GM18498 (cell line): ENCODE measurements at regions not wholly inside any gene's neighbourhood (a gene's known extent, or its start where the extent isn't known, plus 50 kb on each side); places are given as distances from the start of the nearest gene placed in this dataset.
"Not testable (repeated sequence)": the region's sequence is repeated elsewhere in the genome, so short reads cannot be mapped to it uniquely, and the experiment has no call there.

Experiments
- ATAC-seq: cut with Tn5 transposase; IDR thresholded peaks from one replicate; pipeline ENCODE4 v1.9.1; 2021; ENCODE audit warnings: mild to moderate bottlenecking, moderate library complexity; ENCODE audit not compliant: unreplicated experiment

DNA sequence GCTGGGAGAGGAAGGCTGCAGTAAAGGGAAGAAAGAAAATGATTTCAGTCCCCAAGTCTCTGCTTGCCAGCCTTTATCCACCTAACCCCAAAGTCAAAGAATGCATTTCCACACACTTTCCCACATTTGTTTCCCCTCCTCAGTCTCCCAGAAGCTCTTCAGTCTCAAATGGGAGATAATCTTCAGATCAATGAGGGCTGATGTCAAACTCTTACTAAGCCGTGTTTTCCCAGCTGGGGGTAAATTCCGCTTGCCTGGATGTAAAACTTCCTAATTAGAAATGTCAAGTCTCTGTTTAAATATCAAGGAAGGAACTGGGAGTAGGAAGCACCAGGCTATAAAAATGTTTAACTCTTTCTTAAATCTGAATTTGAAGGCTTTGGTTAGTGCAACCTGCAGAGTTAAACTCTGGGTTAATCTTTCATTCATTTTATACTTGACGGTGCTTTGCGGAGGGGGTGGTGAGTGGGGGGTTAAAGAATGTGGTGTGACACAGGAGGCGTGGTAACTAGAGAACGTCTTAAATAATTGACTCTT, 601.4 kb upstream of the ACTRT1 start:
- ATAC-seq = no peak

DNA sequence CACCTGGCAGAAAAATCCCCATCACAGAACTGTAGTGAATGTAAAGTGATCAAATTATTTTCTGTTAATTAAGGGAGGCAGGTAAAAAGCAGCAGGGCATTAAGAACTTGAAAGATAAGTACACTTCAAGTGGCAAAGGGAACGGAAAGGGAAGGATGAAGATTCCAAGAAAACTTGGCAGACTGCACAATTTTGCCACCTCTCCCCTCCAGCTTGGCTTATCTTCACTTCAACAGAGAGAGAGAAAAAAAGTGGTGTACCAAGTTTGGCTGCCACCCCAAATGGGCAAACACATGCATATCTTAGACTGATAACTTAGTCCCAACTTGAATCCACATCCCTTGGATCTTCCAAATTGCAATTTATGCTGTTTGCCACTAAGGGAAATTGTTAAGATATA, 598.1 kb upstream of the ACTRT1 start:
- ATAC-seq = no peak

DNA sequence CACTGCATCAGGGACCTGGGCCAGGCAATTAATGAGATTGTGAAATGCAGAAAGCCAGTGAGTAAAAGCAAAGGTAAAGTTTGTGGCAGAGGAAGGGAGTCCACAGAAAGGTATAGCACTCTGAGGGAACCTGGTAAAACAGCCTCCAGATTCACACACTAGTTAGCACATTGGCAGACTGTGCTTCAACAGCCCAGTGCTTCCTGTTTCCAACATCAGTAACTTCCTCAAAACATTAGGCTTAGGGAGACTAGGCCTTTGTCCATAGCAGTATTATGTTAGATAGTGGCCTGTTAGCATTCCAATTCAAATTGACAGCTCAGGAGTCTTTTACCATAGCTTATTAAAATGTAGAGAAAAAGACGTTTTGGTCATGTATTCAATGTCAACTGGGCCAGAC, 582.6 kb upstream of the ACTRT1 start:
- ATAC-seq = no peak

DNA sequence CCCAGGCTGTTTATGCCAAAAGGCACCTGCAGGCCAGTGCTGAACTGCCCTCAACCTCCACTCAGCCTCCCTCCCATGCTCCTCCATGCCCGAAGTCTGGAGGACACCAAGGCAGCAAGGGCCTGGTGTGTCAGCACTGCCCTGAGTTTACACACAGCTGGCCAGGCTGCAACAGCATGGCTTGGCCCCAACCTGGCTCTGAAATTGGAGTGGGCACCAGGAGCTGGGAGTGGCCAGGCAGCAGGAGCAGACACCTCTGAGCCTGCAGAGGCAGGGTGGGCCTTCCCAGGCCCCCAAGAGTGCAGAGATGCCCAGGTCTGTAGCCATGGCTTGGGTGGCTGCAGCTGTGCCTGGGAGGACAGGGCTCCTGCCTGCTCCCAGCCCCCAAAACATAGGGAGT, 571.2 kb upstream of the ACTRT1 start:
- no peak for ATAC-seq

DNA sequence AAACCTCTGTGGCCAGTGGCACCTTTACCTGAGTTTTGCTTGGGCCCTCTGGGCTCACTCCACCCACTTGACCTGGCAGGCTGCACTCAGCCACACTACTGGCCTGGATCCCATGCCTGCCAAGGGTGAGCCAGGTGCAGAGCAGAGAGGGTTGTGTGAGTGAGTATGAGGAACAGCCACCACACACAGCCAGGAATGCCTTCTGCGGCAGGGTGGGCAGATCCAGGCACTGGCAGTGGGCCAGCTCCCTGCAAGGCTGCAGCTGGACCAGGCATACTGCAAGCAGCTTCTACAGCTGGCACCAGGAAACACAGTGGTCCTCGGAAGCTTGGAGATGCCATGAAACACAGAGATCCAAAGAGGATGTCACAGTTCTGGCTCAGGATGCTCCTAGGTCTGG, 570.1 kb upstream of the ACTRT1 start:
- ATAC-seq = no peak

DNA sequence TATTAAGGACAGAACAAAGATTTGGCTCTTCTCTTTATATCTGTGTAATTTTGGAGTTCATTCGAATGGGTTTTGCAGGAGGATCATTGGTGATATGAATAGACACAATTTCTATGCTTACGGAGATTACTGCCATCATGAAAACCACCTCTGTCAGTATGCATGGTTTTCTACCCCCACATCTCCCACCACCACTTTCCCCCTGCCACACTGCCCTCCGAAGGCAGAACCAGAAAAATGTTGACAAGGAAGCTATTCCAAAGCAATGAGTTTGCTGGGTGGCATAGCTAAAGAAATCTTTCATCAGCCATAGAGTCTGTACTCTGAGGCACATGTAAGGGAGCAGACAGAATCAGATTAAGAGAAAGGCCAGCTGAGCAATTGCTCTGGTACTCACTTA, 567.3 kb upstream of the ACTRT1 start:
- no peak for ATAC-seq

DNA sequence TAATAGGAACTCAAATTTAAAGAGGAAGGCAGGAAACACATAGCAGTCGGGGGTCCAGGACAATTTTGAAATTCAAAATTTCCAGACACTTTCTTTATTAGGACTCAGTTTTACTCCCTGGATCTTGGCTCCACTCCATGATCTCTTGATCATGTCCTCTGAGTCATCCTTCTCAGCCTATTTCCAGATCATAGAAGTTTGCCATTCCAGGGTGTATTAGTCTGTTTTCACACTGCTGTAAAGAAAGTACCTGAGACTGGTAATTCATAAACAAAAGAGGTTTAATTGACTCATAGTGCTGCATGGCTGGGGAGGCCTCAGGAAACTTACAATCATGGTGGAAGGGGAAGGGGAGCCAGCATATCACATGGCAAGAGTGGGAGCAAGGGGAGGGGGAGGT, 564.7 kb upstream of the ACTRT1 start:
- ATAC-seq = no peak

DNA sequence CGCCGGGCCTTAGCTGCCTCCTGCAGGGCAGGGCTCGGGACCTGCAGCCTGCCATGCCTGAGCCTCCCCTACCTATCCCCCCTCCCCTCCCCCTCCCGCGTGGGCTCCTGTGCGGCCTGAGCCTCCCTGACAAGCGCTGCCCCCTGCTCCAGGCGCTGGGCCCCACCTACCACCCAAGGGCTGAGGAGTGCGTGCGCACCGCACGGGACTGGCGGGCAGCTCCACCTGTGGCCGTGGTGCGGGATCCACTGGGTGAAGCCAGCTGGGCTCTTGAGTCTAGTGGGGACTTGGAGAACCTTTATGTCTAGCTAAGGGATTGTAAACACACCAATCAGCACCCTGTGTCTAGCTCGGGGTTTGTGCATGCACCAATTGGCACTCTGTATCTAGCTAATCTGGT, 554.6 kb upstream of the ACTRT1 start:
- not testable (repeated sequence) for ATAC-seq

DNA sequence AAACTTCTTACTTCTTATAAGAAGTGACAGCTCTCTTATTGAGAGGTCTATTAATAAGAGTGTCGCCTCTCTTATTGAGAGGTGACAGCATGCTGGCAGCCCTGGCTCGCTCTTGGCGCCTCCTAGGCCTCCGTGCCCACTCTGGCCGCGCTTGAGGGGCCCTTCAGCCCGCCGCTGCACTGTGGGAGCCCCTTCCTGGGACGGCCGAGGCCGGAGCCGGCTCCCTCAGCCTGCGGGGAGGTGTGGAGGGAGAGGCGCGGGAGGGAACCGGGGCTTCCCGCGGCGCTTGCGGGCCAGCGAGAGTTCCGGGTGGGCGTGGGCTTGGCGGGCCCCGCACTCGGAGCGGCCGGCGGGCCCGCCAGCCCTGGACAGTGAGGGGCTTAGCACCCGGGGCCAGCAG, 554.2 kb upstream of the ACTRT1 start:
- ATAC-seq = not testable (repeated sequence)

DNA sequence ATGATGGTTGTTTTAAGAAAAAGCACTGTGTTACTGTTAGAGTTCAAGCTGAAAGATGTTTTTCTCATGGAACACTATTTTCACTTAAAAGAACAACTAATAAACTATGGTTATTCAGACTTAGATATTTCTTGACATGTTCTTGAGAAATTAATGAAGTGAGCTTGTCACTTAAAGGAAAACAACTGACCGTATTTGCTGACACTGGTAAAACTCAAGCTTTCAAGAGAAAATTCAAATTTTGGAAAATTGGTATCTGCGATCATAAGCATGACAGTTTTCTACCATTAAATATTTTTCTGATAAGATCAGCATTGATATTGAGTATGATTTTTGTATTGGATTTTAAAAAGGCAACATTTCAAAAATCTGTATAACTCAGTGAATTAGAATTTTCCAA, 549.5 kb upstream of the ACTRT1 start:
- no peak for ATAC-seq

DNA sequence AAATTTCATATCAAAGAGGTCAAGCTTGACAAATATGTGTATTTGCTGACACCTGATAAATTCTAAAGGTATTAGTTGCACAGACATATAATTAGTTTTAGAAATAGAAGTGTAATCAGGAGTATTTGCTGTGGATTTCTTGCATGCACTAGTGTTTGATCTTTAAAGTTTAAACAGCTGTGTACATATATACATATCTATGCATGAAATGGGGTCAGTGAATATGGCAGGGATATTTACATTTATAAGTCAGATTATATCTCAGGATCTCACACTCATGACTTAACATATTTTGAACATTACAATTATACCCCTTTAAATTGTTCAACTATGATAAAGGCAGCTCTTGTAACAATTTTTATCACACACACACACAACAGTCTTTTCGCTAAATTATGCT, 547.4 kb upstream of the ACTRT1 start:
- ATAC-seq = no peak

DNA sequence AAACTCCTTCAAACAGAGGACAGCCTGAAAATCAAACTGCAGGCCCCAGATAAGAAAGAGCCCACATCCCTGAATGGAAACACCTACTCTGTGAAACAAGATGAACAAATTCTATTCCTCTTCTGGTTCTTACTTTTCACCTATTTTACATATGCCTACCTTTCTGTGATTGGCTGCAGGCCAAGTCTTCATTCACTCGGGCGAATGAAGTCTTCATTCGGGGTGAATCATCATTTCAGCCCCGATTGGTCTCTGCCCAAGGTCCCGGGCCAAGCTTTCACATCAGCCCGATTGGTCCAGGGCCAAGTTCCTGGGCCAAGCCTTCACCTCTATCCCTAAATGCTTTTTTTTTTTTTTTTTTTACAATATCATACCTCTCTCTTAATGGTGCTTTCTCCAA, 529.8 kb upstream of the ACTRT1 start:
- no peak for ATAC-seq

DNA sequence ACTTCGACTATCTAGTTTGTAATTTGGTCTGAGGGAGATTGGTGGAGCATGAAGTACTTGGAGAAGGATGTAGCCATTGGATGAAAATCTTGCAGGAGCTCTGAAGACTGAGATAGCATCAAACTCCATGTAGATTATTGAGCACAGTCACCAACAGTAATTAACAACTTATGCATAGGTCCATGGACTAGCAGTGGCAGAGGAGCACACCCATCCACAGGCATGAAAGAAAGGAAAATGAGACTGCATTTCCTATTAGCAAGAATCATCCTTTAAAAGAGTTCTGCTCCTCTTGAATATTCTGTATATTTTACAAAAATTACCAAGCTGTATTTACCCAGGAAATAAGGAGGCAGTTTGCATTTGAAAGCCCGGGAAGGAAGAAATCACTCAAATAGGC, 529.4 kb upstream of the ACTRT1 start:
- ATAC-seq = no peak

DNA sequence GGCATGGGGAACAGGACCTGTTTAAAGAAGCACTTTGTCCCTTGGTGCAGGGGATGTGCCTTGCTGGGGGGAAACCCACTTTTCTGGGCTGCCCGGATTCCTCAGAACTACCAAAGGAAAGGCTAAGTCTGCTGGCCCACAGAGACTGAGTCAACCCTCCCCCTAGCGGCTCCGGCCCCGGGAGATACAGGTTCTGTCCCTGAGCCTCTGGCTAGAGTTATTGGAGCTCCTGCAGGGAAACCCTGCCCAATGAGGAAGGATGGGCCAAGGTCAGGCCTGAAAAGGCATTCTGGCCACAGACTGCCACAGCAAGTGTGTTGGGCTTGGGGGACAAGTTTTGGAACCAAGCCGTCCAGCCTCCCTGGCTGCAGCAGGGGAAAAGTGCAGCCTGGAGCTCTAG, 490.9 kb upstream of the ACTRT1 start:
- no peak for ATAC-seq

DNA sequence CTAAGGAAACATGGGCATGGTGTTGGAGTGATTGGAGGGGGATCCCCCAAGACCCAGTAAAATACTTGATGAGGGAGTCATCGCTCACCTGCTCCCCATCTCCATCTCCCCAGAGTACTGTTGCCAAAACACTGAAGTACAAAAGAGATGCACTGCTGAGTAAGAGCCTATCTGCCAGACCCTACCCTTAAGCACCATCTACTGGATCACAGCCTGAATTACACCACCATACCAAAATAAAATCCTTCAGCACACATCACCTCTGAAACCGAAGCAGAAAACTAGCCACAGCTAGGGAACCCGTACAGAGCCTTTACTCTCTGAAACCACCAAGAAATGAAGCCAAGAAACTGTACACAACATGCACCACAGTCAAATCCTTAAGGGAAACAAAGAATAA, 466.3 kb upstream of the ACTRT1 start:
- ATAC-seq = no peak

DNA sequence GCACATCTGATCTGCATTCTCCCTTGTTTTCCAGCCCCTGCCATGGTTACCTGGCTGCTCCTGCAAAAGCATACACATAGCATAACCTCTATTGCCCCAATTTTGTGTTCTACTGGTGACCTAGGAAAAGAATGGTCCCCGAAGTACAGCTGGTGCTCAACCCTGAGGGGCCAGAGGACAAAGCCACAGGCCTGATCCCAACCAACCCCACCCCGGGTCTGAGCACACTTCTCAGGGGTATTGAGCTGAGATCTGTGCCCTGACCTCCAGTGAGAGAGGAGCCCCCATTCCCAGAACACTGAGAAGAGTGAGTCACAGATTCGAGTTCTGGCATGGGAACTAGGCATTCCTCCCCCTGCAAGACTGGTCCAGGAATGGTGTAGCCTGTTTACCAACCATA, 465.5 kb upstream of the ACTRT1 start:
- no peak for ATAC-seq

DNA sequence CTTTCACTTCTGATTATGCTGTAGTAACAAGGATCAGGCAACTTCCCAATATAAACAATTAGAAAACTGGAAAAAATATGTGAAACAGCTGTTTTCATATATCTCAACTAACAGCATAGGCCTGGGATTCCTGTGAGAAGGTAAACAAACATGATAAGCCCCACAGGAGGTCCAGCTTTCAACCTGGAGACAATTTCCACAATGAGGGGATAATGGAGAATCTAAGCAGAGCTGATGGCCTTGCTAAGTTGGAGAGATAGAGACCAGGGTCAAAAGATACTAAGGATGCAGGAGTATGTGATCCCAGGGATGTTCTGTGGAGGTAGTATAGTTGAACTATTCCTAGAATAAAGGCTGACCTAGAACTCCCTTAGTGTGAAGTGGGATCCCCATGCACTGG, 452.3 kb upstream of the ACTRT1 start:
- no peak for ATAC-seq

DNA sequence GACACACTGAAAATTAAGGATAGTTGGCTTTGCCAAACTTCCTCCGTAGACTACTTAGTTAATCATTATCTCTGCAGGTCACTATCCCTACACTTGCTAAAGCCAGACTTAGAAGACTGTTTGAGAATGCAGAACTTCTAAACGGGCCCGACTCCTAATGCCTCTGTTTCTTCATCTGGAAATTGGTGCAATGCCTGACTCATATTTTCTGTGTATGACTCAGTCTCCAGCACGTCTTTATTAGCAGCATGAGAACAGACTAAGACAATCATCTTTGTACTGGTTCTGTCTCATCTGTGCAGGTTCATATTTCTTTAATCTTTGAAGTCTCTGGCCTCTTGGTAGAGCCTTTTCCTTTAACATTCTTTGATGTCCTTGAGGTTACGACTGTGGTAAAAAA, 411.9 kb upstream of the ACTRT1 start:
- no peak for ATAC-seq

DNA sequence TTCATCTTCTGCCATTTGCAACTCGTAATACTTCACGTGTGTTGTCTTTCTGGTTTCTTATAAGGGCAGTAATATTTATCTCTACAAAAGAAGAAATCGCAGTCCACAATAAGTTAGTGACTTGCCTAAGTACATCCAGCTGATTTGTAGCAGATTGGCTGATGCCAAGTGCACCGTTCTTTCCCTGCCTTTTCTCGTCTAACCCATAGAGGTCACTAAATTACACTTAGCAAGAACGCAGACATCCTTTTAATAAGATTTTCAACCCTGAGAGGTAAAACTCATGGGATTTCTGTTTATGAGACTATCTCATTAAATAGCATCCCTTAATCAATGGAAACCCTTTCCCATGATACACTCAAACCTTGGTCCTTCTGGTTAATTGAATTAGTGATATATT, 408.6 kb upstream of the ACTRT1 start:
- no peak for ATAC-seq

DNA sequence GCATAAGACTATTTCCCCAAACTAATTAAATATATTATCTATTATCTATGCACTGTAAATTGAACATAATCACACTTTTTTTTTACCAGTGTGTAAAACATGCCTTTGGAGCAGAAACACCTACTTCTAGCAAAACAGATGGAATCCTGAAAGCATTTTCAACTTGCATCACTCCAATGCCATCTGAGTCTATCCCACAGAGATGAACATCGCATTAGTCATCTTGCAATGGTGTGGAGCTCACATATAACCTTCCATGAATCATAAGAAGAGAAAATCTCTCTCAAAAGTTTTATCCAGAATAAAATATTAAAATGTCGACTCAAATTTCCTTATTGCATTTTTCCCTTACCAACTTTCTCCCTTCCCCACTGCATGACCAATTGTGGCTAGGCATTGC, 406.7 kb upstream of the ACTRT1 start:
- no peak for ATAC-seq

DNA sequence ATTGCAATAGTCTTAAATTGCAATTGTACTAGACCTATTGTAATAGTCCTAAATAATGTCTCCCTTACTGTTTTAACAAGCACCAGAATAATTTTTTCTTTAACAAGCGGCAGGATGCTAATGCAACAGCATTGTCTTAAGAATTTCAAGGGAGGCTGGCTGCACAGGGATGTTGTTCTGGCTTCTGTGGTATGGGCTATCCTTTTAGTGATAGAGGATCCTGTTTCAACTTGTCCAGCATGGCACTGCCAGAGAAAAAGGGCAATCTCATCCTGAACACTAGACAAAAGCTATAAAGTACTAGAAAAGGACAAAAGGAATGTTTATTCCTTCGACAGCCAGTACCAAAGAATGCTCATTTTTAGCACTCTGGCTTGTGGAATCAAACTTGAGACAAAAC, 405.5 kb upstream of the ACTRT1 start:
- no peak for ATAC-seq

DNA sequence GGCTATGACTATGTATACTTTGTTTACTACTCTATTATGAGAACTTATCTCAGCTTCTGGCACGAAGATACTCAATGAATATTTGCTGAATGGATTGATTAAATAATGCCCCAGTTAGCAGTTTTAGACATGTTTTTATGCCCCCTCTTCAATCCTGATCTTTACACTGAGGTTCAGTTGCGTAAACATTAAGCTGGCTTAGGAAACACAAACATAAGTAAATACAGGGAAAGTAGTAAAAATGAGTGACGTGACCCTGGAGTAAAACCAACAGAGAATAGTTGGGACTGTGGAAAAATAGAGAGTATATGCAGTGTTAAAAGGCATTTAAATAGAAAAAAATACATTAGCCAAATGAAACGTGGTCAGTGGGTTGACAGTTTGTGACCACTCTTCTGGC, 387.0 kb upstream of the ACTRT1 start:
- ATAC-seq = no peak

DNA sequence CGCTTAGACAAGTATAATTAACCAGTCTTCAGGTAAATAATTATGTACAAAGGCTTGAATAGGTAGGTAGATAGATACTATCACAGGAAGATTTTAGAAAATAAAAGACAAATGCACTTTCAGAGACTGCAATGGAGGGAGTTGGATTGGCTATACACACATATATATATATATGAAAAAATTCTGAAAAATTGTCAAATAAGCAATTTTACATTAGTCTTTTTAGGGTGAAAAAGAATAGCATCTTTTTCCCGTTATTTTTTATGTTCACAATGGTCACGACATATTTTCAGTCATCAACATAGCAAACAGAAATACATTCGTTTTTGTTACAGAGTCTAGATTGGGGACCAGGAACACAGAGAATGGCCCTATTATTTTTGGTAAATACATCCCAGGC, 385.9 kb upstream of the ACTRT1 start:
- no peak for ATAC-seq
